NCI-H1105 (cell line): ENCODE measurements at regions not wholly inside any gene's neighbourhood (a gene's known extent, or its start where the extent isn't known, plus 50 kb on each side); places are given as distances from the start of the nearest gene placed in this dataset.
"Not testable (repeated sequence)": the region's sequence is repeated elsewhere in the genome, so short reads cannot be mapped to it uniquely, and the experiment has no call there.

Experiments used
- DNase-seq: peaks from one replicate; lab custom pipeline; 2025; lab: John Stamatoyannopoulos, UW

DNA sequence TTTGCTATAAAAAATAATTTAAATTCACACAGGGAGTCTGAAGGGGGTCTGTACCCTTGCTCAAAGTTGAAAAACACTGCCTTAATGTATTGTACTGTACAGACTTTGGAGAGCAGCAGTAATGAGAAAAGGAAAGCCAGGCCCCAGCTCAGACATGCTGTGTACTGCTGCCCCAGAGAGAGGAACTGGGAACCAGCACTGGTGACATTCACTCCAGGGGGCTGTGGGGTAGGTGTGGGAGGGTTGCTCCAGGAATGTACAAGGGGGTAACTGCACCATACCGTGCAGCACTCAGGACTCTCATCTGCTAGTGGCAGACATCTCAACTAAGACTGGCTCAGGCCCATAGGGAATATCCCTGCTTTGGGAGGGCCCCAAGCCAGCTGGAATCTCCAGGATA, 146.0 kb upstream of the RMP24 start:
- DNase-seq: no peak

DNA sequence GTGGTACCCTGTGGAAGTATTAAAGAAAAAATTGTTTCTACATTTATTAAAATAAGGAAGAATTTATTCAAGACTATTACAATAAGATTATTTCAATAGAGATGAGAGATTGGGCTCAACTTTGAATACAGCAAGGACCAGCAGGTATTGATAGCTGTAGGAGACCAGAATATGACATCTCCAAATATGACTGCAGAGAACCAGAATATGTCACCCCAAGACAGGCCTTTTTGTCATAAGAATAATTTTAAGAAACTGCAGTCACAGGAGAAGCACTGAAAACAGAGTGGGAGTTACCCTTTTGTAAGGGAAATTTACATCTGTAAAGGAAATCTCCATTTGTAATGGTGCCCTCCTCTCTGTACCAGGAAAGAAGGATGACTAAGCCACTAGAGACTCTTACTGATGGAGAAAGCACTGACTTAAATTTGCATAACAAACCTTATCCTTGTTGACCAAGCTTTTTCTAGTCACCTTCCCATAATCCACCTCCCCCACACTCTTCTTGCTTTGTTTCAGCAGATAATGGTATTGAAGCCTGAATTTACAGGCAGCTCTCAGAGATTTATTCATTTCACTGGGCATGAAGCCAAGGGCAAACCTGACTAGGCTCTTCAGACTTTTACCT, 145.1 kb upstream of the RMP24 start:
- peak; percentile 71 for DNase-seq

DNA sequence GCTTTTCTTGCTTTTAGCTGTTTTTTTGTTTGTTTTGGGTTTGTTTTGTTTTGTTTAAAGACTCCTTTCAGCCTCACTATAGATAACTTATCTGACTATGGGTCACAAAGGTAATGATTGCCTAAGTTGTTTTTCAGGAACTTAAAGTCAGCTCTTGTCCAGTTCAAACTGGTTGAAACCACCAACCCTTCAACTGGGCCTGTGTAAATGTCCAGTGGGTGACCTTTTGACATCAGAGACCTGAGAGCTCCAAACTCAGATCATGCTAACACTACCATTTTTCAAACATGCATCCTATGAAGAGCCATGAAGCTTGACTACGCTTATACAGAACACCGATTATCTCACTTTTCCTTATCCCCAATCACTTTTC, 144.6 kb upstream of the RMP24 start:
- no peak for DNase-seq

DNA sequence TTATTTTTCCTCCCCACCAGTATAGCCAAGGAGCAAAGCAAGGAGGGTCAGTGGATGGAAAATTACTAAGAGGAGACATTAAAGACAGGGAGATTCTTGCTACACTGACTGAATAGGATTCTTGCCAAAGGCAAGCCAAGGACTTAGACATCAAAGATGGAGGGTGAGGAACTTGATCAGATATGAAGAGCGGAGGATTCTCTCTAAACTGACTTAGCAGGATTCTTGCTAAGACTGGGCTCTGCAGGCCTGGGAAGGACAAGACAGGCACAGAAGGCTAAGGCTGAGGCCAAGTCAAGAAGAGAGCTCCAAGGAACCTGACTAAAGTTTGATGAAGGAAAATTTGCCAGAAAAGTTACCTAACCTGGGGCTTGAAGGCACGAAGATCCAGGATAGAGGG, 143.9 kb upstream of the RMP24 start:
- no peak for DNase-seq

DNA sequence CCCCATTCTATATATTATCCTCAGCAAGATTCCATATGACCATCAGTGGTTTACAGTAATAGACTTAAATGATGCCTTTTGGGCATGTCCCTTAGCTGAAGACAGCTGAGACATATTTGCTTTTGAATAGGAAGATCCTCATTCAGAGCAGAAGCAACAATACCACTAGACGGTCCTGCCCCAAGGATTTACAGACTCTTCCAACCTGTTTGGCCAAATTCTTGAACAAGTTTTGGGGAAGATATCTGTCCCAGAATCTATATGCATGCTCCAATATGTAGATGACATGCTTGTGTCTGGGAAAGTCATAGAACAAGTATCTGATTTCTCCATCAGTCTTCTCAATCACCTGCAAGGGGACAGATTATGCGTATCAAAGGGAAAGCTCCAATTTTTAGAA, 137.1 kb upstream of the RMP24 start:
- DNase-seq: no peak

DNA sequence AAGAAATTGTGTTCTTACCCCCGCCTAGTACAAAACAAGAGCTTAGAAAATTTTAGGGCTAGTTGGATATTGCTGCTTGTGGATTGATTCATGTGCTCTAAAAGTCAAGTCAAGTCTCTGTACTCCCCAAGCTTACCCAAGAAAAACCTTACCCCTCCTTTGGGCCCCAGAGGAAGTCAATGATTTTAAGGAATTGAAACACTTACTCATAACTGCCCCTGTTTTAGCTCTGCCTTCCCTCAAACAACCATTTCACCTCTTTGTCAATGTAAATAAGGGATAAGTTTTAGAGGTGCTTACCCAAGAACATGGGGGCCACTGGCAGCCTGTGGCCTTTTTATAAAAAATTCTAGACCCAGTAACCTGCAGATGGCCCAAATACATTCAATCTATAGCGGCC, 136.6 kb upstream of the RMP24 start:
- DNase-seq: no peak

DNA sequence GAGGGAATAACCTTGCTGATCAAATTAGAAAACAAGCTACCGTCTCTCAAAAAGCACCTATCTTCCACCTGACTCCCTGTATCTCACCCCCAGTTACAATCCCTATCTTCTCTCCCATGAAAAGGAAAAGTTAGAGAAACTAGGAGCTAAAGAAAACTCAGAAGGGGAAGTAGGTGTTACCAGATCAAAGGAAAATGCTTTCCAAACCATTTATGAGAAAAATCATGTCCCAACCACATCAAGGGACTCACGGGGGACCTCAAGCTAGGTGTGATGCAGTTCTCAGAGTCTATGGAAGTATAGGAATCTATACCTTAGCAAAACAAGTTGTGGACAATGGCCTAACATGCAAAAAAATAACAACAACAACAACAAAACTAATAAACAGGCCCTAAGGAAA, 135.5 kb upstream of the RMP24 start:
- DNase-seq: no peak

DNA sequence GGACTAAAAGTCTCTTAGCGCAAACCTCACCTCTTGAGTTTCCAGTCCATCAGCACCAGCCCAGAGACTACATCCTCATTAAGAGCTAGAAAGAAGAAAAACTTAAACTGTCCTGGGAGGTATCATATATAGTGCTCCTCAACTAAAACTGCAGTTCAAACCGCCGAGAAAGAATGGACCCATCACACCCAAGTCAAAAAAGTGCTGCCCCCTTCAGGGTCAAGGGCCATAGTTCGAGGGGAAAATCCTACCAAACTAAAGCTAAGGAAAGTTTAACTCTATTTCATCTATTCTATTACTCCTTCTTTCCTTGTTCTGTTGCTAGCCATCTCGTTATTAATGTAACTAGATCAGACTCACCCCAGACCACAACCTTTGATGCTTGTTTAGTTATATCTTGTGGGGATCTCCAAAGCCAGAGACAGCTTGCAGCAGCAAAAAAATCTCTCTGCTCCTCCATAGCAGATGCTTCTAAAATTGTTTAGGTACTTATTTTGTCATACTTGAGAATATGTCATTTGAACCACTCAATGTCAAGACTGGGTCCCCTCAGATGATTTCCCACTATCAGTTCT, 134.5 kb upstream of the RMP24 start:
- no peak for DNase-seq

DNA sequence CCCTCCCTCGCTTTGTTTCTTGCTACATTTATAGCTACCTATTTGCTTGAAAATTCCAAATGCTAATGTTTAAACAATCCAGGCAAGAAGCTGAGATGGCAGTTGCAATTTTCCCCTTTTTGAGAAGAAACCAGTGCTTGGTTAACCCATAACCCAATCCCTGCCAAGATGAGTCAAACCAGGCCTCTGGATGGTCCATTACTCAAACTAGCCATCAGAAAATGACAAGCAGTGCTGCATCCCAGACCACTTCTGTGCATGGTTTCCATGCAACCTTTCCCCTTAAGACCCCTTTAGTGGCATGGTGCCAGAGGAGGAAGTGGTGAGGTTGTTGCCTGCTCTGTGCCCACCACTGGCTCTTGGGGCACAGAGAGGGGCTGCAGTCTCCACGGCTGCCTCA, 131.2 kb upstream of the RMP24 start:
- no peak for DNase-seq

DNA sequence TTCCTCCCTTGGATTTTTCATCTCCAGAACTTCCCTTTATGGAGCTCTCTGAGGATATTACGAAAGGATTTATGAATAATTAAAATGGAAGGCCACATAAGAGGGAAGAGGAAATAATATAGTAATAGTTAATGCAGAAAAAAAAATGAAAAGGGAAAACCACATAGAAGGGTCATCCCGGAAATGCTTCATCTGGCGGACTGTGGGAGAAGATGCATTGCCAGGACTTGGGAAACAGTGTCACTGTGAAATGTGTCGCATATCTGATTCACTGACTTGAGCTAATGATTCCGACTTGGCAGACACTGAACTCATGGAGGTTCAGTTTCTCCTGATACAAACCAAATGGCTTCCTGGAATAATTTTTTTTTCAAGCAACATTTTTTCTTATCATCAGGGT, 129.9 kb upstream of the RMP24 start:
- DNase-seq: no peak

DNA sequence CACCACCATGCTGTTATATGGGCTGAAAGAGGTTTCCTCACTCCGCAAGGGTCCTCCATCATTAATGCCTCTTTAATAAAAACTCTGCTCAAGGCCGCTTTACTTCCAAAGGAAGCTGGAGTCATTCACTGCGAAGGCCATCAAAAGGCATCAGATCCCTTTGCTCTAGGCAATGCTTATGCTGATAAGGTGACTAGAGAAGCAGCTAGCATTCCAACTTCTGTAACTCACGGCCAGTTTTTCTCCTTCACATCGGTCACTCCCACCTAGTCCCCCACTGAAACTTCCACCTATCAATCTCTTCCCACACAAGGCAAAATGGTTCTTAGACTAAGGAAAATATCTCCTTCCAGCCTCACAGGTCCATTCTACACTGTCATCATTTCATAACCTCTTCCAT, 124.2 kb upstream of the RMP24 start:
- not testable (repeated sequence) for DNase-seq

DNA sequence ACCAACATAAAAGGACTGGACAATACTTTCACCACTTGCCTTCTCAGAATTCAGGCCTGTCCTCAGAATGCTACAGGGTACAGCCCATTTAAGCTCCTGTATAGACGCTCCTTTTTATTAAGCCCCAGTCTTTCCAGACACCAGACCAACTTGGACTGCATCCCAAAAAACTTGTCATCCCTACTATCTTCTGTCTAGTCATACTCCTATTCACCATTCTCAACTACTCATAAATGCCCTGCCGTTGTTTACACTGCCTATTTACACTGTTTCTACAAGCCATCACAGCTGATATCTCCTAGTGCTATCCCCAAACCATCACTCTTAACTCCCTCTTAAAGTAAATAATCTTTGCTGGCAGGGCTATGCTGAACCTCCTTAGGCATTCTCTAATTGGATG, 123.2 kb upstream of the RMP24 start:
- not testable (repeated sequence) for DNase-seq

DNA sequence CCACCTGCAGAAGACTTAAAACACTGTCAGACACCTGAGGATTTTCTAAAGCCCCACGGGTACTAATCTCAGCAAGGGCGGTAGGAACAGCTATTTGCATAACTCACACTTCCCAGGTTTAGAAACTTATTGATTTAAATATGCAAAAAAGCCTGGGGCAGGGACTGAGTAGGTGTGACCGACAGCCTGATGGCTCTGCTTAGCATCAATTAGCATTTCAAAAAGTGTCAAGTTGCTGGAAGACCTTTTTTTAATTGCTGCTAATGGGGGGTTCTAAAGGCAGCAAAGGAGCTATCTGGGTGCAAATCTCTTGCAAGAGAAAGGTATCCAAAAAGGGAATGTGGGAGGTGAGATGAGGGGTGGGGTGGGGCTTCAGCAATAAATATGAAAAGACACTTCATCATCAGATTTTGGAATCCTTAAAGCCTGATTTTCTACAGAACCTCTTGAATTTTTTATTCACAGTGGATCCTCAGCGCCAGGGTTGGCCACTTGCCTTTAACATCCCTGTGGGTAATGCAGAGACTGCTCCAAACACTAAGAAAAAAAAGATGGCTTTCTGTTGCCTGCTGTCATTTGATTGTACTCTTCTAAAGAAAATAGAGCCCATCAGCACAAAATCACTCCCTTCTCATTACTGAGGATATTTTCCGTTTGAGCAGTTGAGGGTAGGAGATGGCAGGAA, 121.1 kb upstream of the RMP24 start:
- DNase-seq: no peak

DNA sequence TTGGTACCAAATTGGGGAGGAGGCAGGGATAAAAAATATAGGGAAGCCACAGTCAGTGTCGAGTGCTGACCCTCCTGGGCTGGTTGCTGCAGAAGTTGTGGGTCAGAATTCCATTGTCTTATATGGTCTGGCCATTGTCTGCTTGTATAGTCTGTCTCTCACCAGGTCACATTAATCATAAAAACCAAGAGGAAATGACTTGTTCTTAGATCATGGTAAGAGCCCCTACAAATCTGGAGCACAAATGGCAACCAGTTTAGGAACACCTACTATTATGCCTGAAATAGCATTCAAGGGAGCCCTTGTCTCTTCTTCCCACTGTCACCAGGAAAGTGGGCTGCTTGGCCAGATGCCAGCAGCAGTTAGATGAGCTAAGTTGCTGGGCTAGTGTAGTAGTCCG, 119.7 kb upstream of the RMP24 start:
- no peak for DNase-seq

DNA sequence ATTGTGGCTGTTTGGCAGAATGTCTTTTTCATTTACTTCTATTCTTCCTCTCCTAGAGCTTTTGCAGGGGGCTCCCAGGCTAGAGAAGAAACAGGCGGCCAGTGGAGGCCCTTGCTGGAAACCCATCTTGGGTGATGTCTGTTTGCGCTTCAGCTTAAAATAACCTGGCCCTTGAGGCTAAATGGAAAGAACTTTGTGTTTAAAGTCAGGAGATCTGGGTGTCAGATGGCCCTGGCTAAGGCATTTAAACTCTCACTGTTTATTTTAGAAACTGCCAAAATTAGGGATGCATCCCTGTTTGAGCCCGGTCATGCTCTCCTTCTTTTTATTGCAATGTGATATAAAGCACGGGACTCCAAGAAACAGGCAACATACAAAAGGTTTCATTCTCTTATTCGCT, 118.4 kb upstream of the RMP24 start:
- no peak for DNase-seq

DNA sequence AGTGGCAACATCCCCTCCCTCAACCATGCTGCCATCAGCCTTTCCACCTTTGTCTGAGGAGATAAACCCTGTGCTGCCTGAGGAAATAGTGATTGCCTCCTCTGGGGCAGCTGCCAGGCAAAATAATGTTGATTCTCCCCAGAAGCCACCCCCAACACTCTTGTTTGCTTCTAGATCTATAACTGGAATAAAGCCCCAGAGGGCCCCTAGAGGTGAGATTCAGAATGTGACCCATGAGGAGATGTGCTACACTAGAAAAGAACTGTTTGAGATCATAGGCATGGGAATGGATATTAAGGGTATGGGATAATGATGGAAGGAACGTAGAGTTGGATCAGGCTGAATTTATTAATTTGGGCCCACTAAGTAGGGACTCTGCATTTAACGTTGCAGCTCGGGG, 116.3 kb upstream of the RMP24 start:
- no peak for DNase-seq

DNA sequence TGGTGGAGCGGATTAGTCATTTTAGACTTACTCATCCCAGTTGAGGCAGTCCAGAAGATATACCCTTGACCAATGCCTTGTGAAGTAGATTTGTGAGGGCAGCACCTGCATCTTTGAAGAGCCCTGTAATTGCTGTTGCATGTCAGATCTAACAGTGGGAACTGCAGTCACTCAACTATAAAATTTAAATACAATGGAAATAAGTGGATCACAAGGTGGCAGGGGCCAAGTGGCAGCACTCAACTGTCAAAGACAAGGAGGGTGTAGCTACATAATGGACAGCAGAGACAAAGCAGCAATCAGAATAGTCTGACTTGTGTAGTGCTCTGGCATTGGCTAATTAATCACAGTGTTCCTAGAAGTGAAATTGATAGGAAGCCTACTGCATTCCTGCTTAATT, 115.8 kb upstream of the RMP24 start:
- DNase-seq: not testable (repeated sequence)

DNA sequence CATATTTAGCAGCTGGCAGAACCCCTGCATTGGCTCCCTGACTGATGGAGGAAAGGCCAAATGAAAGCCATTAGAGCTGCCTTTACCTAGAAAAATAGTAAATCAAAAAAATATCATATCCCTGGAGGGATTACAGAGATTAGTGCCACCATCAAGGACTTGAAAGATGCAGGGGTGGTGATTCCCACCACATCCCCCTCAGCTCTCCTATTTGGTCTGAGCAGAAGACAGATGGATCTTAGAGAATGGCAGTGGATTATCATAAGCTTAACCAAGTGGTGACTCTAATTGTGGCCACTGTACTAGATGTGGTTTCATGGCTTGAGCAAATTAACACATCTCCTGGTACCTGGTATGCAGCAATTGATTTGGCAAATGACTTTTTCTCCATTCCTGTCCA, 114.9 kb upstream of the RMP24 start:
- not testable (repeated sequence) for DNase-seq

DNA sequence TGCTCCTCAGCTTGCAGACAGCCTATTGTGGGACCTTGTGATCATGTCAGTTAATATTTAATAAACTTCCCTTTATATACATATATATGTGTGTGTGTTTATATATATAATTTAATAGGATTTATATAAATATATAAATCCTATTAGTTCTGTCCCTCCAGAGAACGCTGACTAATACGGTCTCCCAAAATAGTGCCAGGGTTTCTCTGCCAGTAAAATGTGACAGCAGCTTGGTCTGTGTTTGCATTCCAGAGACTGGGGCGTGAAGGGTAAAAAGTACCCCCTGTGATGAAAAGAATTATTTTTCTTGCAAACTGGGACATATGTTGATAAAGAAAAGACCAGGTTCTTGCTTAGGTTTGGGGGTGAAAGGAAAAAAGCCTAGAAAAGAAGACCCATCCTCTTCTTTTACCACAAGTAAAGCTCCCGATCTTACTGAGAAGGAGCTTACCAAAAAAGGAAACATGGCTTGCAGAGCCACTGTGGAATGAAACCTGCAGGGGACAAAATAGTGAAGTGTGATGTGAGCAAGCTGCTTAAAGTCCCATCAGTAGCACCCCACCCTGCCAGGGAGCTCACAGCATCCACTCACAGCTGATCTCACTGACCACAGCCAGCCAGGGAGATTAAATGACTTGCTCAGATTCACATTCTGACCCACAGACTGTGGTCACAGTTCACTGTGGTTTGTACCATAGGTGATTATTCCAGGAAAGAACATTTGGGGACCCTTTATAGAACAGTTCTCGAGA, 110.9 kb upstream of the RMP24 start:
- DNase-seq: no peak

DNA sequence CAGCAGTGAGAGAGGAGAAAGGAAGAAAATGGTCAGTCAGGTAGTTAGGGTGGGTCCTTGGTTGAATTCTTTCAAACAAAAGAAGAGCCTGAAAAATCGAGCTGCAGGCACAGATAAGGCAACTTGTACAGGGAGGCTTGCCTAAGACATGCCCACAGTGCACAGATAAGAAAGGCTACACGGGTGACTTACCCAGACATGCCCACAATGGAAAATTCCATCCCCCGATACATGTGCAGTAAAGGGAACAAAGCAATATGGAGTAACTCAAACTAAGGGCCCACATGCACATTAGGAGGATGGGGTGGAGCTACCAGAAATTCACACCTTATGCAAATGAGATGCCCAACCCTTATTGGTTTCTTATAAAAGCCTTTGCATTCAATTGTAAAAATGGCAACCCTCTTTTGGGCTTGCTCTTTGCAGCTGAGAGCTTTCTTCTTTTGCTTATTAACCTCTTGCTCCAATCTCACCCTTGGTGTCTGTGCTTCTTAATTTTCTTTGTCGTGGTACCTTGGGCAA, 110.3 kb upstream of the RMP24 start:
- no peak for DNase-seq

DNA sequence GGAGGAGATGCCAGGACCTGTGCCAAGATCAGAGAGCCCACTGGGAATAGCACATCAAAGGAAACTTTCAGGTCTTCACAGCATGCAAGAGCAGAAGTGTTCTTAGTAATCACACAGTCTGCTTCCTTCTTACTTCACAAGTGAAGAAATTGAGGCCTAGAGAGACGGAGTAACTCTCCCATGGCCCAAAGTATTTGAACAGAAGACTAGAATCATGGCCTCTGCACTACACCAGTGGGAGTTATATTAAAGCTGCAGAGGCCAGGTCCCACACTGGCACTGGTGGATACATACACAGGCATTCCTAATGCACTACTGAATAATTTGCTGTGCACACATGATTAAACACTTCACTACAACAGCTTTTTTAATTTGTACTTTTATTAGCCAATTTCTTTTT, 107.6 kb upstream of the RMP24 start:
- DNase-seq: peak; percentile 36

DNA sequence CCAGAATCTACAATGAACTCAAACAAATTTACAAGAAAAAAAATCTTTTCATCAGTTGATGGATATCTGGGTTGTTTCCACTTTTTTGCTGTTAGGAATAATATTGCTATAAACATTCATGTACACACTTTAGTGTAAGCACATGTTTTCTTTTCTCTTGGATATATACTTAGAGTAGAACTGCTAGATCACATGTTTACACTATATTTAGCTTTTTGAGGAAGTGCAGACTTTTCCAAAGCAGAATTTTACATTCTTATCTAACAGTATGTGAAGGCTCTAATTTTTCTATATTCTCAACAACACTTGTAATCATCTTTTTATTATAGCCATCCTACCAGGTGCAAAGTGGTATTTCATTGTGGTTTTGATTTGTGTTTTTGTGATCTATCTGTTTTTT, 103.6 kb upstream of the RMP24 start:
- no peak for DNase-seq

DNA sequence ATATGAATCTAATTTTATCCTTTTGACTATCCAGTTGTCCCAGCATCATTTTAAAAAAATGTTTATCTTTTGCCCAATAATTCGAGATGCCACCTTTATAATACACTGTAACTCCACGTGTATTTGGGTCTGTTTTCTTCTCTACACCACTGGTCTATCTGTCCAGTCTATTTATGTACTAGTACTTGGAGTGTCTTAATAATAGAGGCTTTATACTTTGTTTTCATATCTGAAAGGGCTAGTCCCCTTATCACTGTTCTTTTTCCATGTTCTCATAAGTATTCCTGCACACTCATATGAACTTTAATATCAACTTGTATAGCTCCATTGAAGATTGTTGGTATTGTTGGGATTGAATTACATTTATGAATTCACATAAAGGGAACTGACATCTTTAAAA, 101.1 kb upstream of the RMP24 start:
- no peak for DNase-seq
